Esophagus mucosa (tissue), 1 donor: ENCODE measurements at regions not wholly inside any gene's neighbourhood (a gene's known extent, or its start where the extent isn't known, plus 50 kb on each side); places are given as distances from the start of the nearest gene placed in this dataset.
"Not testable (repeated sequence)": the region's sequence is repeated elsewhere in the genome, so short reads cannot be mapped to it uniquely, and the experiment has no call there.

Source experiments
- ATAC-seq: fragments of 200-7000 bp; cut with Tn5 transposase; one replicate; pipeline ENCODE4 v1.9.1; 2020
- donor health status: DM: yes; HTN: yes; CAD: no.

- ATAC-seq = no peak
These were observed 730.2 kb downstream of the LRRIQ3 start for GRCh38 chr1:73467731-73468130.

- ATAC-seq = no peak
These were observed 734.1 kb downstream of the LRRIQ3 start for GRCh38 chr1:73463873-73464272.

GRCh38 chr1:73452522-73452921 is 745.5 kb downstream of the LRRIQ3 start:
- ATAC-seq = no peak

GRCh38 chr1:73450668-73451067 is 747.3 kb downstream of the LRRIQ3 start:
- ATAC-seq = not testable (repeated sequence)

GRCh38 chr1:73411479-73411878 is 786.5 kb downstream of the LRRIQ3 start:
- ATAC-seq = no peak

GRCh38 chr1:73401666-73402065 is 796.3 kb downstream of the LRRIQ3 start:
- no peak for ATAC-seq

- no peak for ATAC-seq
These were observed 815.0 kb downstream of the LRRIQ3 start for GRCh38 chr1:73382966-73383365.

GRCh38 chr1:73366734-73367413 is 831.1 kb downstream of the LRRIQ3 start:
- no peak for ATAC-seq

GRCh38 chr1:73359001-73359400 is 839.0 kb downstream of the LRRIQ3 start:
- ATAC-seq = no peak

GRCh38 chr1:73356485-73356884 is 841.5 kb downstream of the LRRIQ3 start:
- no peak for ATAC-seq

- no peak for ATAC-seq
These were observed 854.0 kb downstream of the LRRIQ3 start for GRCh38 chr1:73343947-73344346.

- no peak for ATAC-seq
These were observed 864.0 kb downstream of the LRRIQ3 start for GRCh38 chr1:73333847-73334503.

- ATAC-seq = no peak
These were observed 866.2 kb downstream of the LRRIQ3 start for GRCh38 chr1:73331726-73332125.

GRCh38 chr1:73327998-73328397 is 870.0 kb downstream of the LRRIQ3 start:
- no peak for ATAC-seq

- no peak for ATAC-seq
These were observed 870.7 kb downstream of the LRRIQ3 start for GRCh38 chr1:73327180-73327793.

GRCh38 chr1:73326663-73327062 is 871.3 kb downstream of the LRRIQ3 start:
- ATAC-seq = no peak

GRCh38 chr1:73310797-73311381 is 887.1 kb downstream of the LRRIQ3 start:
- ATAC-seq = no peak

- ATAC-seq = no peak
These were observed 890.9 kb downstream of the LRRIQ3 start for GRCh38 chr1:73306899-73307555.

- no peak for ATAC-seq
These were observed 924.1 kb downstream of the LRRIQ3 start for GRCh38 chr1:73273886-73274285.

GRCh38 chr1:73245196-73245595 is 952.8 kb downstream of the LRRIQ3 start:
- not testable (repeated sequence) for ATAC-seq

GRCh38 chr1:73218995-73219546 is 936.7 kb upstream of the NEGR1 start:
- ATAC-seq = no peak

GRCh38 chr1:73205294-73205973 is 923.1 kb upstream of the NEGR1 start:
- ATAC-seq = no peak
